ENCODE measurements at regions not wholly inside any gene's neighbourhood (a gene's known extent, or its start where the extent isn't known, plus 50 kb on each side); places are given as distances from the start of the nearest gene placed in this dataset.

DNA sequence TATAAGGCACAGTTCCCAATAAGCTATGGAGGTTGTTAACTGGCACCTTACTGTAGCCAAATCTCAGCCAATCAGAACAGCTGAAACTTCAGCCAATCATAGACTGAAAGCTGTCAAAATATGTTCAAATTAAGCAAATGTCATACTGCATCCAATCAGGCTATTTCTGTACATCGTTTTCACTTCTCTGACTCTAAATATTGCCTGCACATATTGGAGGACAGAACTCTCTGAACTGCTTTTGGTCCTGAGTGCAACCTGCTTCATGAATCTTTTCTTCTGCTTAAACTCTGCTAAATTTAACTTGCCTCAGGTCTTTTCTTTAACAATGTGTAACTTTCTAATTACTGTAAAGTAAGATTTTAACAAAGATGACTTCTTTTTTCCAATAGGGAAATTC is 1198.9 kb upstream of the PCDH7 start:
- DNase-seq (ENCODE audit: low read depth in 3 of 3): no peak

DNA sequence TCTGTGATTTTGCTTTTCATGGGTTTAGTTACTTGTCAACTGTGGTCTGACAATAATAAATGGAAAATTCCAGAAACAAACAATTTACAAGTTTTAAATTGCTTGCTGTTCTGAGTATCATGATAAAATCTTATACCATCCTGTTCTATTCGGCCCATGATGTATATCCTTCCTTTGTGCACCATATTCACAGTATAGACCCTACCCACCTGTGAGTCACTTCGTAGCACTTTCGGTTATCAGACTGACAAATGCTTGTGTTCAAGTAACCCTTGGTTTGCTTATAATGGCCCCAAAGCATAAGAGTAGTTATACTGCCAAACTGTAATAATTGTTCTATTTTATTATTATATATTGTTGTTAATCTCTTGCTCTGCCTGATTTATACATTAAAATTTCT is 1183.4 kb upstream of the PCDH7 start:
- no peak for DNase-seq (ENCODE audit: low read depth in 3 of 3)

DNA sequence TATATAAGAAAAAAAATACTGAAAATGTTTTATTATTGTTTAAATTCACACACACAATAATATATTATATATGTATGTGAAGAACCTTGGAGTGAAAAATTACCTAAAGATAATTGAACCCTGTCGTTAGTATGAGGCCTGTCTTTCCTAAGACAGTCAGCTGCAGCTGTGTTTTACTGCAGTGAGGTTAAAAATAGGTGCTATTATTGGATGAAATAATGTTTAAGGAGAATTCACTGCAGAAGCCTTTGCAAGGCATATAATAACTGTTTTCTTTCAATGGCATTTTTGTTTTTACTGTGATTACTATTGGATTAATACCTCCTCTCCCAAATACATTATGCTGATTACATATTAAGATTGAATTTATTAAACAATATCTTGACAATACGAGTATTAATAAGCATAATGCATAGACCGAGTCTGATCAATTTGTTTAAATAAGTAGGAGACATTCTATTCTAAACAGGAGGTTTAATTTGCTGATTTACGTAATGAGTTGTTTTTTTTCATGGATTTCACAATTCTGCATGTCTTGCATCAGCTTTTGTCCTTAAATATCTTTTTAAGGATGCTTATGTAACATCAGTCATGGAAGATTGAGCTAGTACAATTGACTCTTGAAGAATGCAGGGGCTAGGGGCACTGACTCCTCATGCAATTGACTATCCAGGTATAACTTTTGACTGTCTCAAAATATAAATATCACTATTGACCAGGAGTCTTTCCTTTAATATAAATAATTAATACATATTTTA is 1181.1 kb upstream of the PCDH7 start:
- DNase-seq (ENCODE audit: low read depth in 3 of 3): no peak

DNA sequence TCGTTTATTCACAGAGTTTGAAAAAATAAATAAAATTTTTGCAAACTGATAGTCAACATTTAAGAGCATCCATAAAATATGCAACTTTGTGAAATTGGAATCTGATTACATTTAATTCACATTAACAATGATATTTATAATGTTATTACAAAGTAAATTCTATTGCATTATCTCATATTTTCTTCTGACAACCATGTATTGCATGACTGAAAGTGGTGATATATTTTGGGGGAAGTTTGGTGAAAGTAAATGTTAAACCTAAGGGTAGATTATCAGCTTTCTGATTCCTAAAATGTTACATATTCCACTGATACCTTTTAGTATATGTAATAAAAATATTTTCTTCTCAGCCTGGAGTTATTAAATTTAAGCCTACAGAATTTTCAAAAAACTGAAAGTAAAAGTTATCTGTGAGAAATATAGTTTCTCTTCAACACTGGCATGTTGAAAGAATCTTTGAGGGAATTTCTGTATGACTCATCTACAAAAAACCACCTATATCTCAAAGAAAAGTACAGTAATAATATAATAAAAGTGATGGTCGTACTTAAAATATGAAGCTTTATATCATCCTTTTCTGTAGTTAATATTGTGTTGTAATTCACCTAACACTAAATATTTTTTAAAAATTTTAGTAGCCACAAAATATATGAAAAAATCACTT is 1179.6 kb upstream of the PCDH7 start:
- no peak for DNase-seq (ENCODE audit: low read depth in 3 of 3)

DNA sequence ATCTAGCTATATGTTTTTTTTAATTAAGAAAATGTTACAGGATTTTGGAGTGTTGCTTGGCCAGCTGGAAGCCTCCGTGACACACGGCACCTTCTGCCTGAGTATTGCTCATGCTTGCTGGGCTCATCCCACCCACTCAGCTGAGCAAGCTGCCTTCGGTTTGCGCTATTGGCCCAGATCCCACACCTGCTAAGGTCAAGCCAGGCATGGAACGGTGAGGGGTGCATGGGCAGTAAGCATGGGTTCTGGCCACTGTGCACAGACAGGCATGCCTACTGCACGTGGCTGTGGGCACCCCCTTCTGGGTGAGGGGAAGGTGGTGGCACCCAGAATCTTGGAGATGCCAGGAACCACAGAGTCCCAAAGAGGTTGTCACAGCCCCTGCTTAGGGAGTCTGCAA is 1178.4 kb upstream of the PCDH7 start:
- no peak for DNase-seq (ENCODE audit: low read depth in 3 of 3)

DNA sequence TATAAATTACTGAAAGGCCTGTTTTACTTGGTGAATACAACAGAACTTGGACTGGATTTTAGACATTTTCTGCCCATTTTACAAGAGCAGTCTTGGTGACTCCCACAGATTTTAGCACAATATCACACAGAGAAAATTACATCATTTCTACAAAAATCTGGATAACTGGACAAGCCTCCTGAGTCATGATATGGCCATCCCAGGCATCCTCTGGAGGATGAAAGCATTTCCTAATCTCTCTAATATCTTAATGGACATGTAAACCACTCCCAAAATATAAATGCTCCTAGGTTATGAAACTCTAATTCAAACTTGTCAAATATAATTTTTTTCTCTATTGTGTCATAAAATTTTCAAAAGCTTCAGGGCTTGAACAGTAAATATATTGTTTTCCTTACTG is 1170.8 kb upstream of the PCDH7 start:
- no peak for DNase-seq (ENCODE audit: low read depth in 3 of 3)

DNA sequence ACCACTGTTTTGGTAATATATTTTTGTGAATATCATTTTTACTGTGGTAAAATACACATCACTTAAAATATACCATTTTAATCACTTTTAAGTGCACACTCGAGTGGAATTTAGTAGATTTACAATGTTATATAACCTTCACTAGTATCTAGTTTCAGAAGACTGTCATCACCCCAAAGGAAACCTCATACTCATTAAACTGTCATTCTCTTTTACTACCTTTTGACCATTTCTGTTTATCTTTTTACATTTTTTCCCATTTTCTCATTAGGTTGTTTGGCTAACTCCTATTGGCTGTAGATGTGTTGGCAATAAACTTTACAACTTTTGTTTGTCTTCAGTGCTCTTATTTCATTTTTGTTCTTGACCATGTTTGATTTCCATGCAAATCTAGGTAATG is 1168.3 kb upstream of the PCDH7 start:
- no peak for DNase-seq (ENCODE audit: low read depth in 3 of 3)

DNA sequence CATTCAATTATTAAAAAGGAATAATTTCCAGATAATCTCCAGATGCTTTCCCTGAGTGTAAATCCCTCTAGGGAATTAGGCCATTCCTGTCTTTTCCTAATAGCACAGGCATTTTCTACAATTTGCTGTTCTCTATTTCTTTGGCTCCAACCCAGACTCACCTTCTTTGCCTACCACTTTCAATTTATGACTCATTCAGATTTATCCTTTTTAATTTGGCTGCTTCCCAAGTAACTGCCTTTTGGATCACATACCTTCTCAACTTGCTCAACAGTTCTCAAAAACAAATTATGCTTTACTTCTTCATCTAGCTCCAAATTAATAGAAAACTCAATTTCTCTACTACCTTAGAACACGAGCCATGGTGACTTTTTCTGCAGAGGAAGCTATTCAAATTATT is 1166.3 kb upstream of the PCDH7 start:
- no peak for DNase-seq (ENCODE audit: low read depth in 3 of 3)

DNA sequence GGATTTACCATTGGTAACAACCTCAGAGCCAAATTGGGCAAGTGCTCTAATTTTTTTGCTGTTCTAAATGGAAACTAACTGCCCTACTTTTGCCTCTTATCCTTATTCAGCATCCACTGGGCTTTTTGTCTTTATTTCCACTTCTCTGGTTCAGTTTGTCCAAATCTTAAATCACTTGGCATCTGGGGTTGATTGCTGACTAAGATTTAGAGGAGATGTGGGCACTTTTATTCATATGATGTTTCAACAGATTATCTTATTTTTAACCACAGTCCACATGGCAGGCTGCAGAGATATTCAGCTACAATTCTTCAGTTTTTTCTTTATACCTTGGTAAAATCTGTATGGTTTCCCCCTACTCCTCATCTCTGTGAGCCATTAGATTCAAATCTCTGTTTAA is 1161.4 kb upstream of the PCDH7 start:
- no peak for DNase-seq (ENCODE audit: low read depth in 3 of 3)

DNA sequence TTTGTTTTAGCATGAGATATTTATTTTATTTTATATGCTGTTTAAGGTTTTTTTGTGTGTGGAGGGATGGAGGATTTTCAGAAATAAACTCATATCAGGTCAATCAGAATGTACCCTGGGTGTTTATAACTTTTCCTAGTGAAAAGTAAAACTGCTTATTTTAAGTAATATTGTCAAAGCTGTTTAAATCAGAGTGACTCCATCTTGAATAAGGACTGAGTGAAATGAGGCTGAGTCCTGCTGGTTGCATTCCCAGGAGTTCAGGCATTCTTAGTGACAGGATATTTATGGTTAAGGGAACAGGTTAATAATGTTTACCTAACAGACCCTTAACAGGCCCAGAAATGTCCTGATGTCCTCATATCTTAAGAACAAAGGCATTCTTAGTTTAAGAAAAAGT is 1160.9 kb upstream of the PCDH7 start:
- no peak for DNase-seq (ENCODE audit: low read depth in 3 of 3)

DNA sequence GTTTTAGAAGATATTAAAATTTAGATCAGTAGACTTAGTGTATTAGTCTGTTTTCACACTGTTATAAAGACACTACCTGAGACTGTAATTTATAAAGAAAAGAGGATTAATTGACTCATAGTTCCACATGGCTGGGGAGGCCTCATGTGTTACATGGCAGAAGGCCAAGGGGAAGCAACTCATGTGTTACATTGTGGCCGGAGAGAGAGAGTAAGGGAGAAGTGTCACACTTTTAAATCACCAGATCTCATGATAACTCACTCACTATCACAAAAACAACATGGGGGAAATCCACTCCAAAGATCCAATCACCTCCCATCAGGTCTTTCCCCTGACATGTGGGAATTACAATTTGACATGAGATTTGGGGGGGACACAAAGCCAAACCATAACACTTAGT is 1159.7 kb upstream of the PCDH7 start:
- no peak for DNase-seq (ENCODE audit: low read depth in 3 of 3)

DNA sequence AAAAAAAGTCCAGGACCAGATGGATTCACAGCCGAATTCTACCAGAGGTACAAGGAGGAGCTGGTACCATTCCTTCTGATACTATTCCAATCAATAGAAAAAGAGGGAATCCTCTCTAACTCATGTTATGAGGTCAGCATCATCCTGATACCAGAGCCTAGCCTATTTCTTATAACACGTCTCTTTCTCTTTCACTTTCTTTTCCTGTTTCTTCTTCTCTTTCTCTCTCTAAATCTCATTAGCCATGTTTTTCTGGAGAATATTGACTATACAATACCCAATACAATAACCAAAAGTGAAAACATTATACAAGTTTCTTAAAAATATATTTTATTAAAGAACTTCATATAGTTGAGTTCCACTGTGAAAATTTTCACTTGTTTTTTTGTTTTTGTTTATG is 1154.9 kb upstream of the PCDH7 start:
- no peak for DNase-seq (ENCODE audit: low read depth in 3 of 3)

DNA sequence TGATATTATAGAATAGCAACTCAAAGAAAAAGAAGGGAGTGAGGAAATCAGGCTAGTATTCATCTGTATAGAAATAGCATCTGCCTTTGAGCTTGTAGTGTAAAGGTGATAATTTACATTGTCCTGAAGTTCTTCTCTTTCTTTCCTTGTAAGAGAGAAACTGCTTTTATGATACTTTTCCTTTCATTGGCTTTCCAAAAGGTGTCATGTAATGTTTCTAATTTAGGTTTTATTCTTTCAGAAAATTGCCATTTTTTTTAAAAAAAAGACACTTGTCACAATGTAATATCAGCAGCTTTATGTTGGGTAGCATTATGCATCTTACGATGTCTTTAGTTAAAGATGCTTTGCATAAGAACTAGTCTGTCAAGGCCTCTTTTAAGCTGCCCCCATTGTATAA is 1153.8 kb upstream of the PCDH7 start:
- no peak for DNase-seq (ENCODE audit: low read depth in 3 of 3)

DNA sequence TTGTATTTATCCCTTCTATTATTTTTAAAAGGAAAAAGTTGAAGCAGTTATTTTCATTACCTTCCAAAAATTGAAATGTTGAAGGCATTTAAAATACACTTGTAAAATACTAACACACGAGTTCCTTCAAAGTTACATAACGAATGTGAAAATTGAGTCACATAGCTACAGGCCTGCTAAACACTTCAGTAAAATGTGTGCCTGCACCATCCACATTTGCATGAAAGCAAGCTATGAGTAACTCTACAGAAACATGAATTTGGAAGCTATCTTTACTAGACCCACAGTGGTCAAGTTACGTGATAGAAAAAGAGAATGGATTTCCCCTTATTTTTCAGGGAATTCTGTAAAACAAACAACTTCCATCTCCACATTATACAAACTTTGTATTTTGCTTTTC is 1148.8 kb upstream of the PCDH7 start:
- no peak for DNase-seq (ENCODE audit: low read depth in 3 of 3)

DNA sequence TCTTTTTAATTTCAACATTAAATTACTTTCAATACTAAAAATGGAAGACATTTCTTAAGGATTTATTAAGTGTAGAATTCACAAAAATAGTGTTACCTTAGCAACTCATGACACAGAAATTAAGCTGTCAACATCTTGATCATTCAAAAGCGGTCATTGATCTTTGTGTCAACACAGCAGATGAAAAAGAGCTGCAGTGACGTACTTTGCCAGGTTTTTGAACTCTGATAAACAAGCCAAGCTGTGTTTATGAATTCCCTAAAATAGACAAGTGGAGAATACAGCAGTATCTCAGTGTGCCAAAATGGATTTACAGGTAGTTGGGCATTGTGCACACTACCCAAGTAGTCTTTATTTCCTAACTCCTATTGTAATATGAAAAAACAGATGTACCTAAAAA is 1141.8 kb upstream of the PCDH7 start:
- no peak for DNase-seq (ENCODE audit: low read depth in 3 of 3)

DNA sequence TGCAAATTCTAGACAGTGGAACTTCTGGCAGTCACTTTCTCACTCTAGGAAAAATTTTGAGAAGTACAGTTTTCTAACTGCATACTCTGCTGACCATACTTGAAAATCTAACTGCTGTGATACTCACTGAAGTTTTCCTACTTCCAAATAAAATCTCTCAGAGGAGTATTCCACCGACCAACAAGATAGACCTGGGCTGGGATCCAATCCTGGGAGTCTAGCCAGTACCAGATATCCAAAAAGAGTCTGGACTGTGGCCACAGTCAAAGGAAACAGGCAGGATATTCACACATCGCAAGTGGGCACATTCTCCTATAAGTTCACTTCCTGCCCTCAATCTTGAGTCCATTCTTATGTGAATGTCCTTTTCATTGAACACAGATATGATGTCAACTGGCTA is 1138.7 kb upstream of the PCDH7 start:
- DNase-seq (ENCODE audit: low read depth in 3 of 3): no peak

DNA sequence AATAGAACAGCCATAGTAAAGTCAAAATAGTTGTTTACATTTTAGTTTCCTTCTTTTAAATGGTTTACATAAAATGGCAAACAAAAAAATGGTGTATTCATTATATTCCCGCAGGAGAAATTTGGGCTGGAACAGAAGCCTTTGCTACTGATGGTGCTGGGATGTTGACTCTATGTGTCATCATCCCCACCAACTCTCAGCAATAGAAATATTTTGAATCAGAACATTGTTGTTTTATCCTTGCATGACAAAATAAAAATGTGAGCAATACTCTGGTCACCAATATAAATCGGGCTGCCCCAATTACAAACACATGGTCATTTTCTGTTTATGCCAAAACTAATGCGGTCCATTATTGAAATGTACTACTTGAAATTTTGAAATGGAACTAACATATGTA is 1131.6 kb upstream of the PCDH7 start:
- no peak for DNase-seq (ENCODE audit: low read depth in 3 of 3)

DNA sequence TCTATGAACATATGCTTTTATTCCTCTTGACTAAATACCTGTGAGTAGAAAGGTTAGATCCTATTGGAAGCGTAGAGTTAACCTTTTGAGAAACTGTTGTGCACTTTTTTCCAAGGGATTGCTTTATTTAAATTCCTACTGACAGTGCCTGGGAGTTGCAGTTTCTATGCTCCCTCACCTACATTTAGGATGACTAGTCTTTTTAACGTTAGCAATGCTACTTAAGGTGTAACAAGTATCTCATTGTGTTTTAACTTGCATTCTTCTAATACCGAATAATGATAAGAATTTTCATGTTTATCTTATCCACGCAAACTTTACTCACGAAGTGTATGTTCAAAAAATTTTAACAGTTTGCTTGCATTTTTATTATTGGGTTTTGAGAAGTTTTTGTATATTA is 1123.9 kb upstream of the PCDH7 start:
- no peak for DNase-seq (ENCODE audit: low read depth in 3 of 3)

DNA sequence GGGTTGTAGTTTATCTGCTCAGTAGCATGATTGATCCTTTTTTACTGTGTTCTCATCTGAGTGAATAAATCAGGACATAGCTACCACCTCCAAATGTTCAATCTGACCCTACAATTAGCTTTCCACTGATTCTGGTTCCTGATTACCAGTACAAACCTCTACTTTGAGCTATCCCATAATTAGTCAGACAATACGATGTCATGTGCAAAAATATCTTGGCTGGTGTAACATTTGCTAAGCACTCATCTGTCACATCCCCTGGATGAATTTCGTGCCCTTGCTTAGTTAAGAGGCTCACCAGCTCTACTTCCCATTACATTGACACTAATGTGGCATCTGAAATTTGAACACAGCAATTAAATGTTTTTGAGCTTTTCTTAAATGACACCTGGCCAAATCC is 1101.0 kb upstream of the PCDH7 start:
- DNase-seq (ENCODE audit: low read depth in 3 of 3): no peak

DNA sequence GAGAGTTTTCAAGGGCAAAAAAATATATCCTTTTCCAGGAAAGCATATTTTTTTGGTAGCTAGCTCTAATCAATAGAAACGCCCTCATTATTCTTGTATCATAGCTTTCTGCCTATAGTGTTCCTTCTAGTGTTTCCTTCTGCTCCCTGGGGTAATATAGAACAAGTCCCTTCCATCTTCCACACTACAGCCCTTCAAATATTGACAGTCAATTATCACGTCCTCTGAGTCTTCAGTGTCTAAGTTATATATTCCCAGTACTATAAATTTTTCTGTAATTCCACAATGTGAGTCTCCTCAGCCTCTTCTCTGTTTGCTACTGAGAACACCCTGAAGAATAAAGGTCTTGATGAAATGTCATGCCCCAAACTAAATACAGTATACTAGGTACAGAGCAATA is 1088.0 kb upstream of the PCDH7 start:
- no peak for DNase-seq (ENCODE audit: low read depth in 3 of 3)

DNA sequence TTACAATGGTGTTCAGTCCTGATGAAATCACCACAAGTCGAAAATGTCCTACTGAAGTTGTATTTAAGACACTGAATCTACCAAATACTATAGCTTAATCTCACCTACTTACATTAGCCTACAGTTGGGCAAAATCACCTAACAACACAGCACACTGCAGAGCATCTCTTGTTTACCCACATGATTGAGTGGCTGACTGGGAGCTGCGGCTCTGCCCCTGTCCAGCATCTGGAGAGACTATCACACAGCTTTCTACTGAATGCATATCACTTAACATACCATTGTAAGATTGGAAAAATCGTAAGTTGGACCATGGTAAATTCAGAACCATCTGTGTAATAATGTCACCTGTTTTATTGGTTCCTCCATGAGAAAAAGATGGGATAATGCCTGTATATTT is 1083.2 kb upstream of the PCDH7 start:
- no peak for DNase-seq (ENCODE audit: low read depth in 3 of 3)

DNA sequence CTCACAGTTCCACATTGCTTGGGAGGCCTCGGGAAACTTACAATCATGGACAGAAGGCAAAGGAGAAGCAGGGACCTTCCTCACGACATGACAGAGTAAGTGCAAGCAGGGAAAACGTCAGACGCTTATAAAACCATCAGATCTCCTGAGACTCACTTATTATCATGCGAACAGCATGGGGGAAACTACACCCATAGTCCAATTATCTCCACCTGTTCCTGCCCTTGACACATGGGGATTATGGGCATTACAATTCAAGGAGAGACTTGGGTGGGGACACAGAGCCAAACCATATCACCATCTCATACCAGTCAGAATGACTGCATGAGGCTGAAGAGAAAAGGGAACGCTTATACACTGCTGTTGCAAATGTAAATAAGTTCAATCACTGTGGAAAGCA is 1066.9 kb upstream of the PCDH7 start:
- DNase-seq (ENCODE audit: low read depth in 3 of 3): no peak

DNA sequence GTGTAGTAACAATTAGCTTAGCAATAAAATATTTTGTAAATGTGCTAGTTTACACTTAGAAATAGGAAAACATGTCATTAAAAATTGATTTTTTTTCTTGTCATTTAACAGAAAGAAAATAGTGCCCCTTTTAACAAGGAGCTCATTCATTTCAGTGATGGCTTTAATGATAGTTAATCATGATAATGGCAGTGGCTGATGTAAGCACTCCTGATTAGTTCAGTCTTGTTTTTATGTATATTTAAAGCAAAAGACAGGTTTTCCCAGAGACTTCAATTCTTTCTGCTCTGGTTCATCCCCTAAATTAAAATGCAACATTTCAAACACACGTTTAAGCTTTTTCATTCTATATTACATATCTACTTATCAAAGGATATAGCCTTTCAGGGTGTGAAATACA is 1039.5 kb upstream of the PCDH7 start:
- DNase-seq (ENCODE audit: low read depth in 3 of 3): no peak

DNA sequence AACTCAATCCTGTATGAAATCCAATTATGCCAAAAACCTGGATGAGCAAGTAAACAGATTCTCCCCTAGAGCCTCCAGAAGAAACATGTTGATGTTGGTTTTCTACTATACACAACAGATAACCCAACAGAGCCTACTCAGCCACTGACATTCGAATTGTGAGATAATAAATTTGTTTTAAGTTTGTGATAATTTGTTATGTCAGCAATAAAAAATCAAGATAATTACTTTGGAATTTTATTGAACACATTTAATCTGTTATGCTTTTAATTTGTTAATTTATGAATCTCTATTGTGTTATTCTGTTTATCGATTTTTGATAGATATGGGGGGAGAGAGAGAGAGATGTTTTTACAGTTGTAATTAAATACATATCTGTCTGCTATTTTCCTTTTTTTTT is 1016.1 kb upstream of the PCDH7 start:
- DNase-seq (ENCODE audit: low read depth in 3 of 3): no peak
